ENCODE measurements at regions not wholly inside any gene's neighbourhood (a gene's known extent, or its start where the extent isn't known, plus 50 kb on each side); places are given as distances from the start of the nearest gene placed in this dataset.

- DNase-seq, result no peak
- TF ChIP-seq POLR2A (IDR thresholded peaks at IDR 0.05) (no peak), CTCF (IDR thresholded peaks at IDR 0.05) (no peak)
- Histone ChIP-seq H3K36me3 (replicated peaks in 1 of 2) (no peaks in the 10 kb centered on the region), H3K27me3 (no peaks in the 10 kb centered on the region), H3K9me3 (replicated peaks in 1 of 3) (no peaks in the 10 kb centered on the region), H3K4me1 (replicated peaks in 1 of 2) (no peaks in the 10 kb centered on the region), H3K4me3 (no peak overlapping the region), H3K27ac (no peak overlapping the region)
- intact Hi-C loops (cut with DNase I), result no loop called here
- WGBS, 4 donors, result 54 to 70% (median 69%) methylated on average over 2 of the region's 2 CpGs
Observed at GRCh38 chr12:13343375-13343774, 146.8 kb downstream of the EMP1 start.

GRCh38 chr12:13342971-13343370, 146.4 kb downstream of the EMP1 start:
- H3K4me3 ChIP-seq, result no peak overlapping the region
- TF ChIP-seq CTCF (IDR thresholded peaks at IDR 0.05) (no peak), POLR2A (IDR thresholded peaks at IDR 0.05) (no peak)
- no peaks in the 10 kb centered on the region for H3K36me3 ChIP-seq (replicated peaks in 1 of 2)
- 76 to 85% (median 78%) methylated on average over 3 of the region's 3 CpGs for WGBS, 4 donors
- no peaks in the 10 kb centered on the region for H3K9me3 ChIP-seq (replicated peaks in 1 of 3)
- no peaks in the 10 kb centered on the region for H3K27me3 ChIP-seq
- H3K27ac ChIP-seq, result no peak overlapping the region
- intact Hi-C loops (cut with DNase I), result no loop called here
- no peak for DNase-seq
- H3K4me1 ChIP-seq (replicated peaks in 1 of 2), result no peaks in the 10 kb centered on the region

GRCh38 chr12:13340149-13340548, 143.6 kb downstream of the EMP1 start:
- no peak overlapping the region for H3K4me3 ChIP-seq
- TF ChIP-seq CTCF (IDR thresholded peaks at IDR 0.05) (no peak), POLR2A (IDR thresholded peaks at IDR 0.05) (no peak)
- intact Hi-C loops (cut with DNase I), result no loop called here
- no peaks in the 10 kb centered on the region for H3K9me3 ChIP-seq (replicated peaks in 1 of 3)
- H3K4me1 ChIP-seq (replicated peaks in 1 of 2), result no peaks in the 10 kb centered on the region
- no peaks in the 10 kb centered on the region for H3K36me3 ChIP-seq (replicated peaks in 1 of 2)
- DNase-seq, result no peak
- H3K27me3 ChIP-seq, result no peaks in the 10 kb centered on the region
- WGBS, 4 donors, result 21 to 72% (median 47%) methylated on average over 1 of the region's 1 CpG
- no peak overlapping the region for H3K27ac ChIP-seq

- 46 to 77% (median 64%) methylated on average over 1 of the region's 1 CpG for WGBS, 4 donors
- no peak for DNase-seq
- intact Hi-C loops (cut with DNase I), result no loop called here
- H3K4me1 ChIP-seq (replicated peaks in 1 of 2), result no peaks in the 10 kb centered on the region
- no peaks in the 10 kb centered on the region for H3K36me3 ChIP-seq (replicated peaks in 1 of 2)
- no peaks in the 10 kb centered on the region for H3K27me3 ChIP-seq
- no peak for TF ChIP-seq POLR2A (IDR thresholded peaks at IDR 0.05)
- TF ChIP-seq CTCF (IDR thresholded peaks at IDR 0.05), result no peak
- no peak overlapping the region for H3K27ac ChIP-seq
- H3K9me3 ChIP-seq (replicated peaks in 1 of 3), result no peaks in the 10 kb centered on the region
- H3K4me3 ChIP-seq, result no peak overlapping the region
Observed at GRCh38 chr12:13339538-13339937, 143.0 kb downstream of the EMP1 start.
